T-helper 1 cell treated with Interleukin-12 subunit alpha and Interleukin-12 subunit beta and Interleukin-4 antibody, amounts not matched to agents 30 μg/mL and 1 μg/mL, for 36 hours (primary cell): ENCODE measurements at regions not wholly inside any gene's neighbourhood (a gene's known extent, or its start where the extent isn't known, plus 50 kb on each side); places are given as distances from the start of the nearest gene placed in this dataset.

ENCODE experiments used
- H3K27ac Mint-ChIP-seq: one replicate; pipeline ENCODE4 v1.8.0; 2021; ENCODE audit warnings: mild to moderate bottlenecking, mixed read lengths
- H3K27me3 Mint-ChIP-seq: one replicate; pipeline ENCODE4 v1.8.0; 2021; ENCODE audit warnings: low read depth, mixed read lengths
- H3K36me3 Mint-ChIP-seq: one replicate; pipeline ENCODE4 v1.8.0; 2021; ENCODE audit warnings: low read depth, mixed read lengths
- H3K4me1 Mint-ChIP-seq: one replicate; pipeline ENCODE4 v1.8.0; 2021; ENCODE audit warnings: low read depth, mixed read lengths
- H3K4me3 Mint-ChIP-seq: one replicate; pipeline ENCODE4 v1.8.0; 2021; ENCODE audit warnings: mild to moderate bottlenecking, moderate library complexity, mixed read lengths
- H3K9me3 Mint-ChIP-seq: one replicate; pipeline ENCODE4 v1.8.0; 2021; ENCODE audit warnings: mixed read lengths

- Mint-ChIP-seq H3K27ac (no peak overlapping the region), H3K27me3 (no peaks in the 10 kb centered on the region), H3K9me3 (peaks cover 10% of the 10 kb centered on the region), H3K36me3 (no peaks in the 10 kb centered on the region), H3K4me3 (no peak overlapping the region), H3K4me1 (no peaks in the 10 kb centered on the region)
These were observed 358.2 kb downstream of the MTRR start for GRCh38 chr5:8227112-8227511.

GRCh38 chr5:8229551-8229950 lies 360.6 kb downstream of the MTRR start:
- Mint-ChIP-seq H3K4me1 (no peaks in the 10 kb centered on the region), H3K27me3 (no peaks in the 10 kb centered on the region), H3K9me3 (no peaks in the 10 kb centered on the region), H3K27ac (no peak overlapping the region), H3K4me3 (no peak overlapping the region), H3K36me3 (no peaks in the 10 kb centered on the region)

GRCh38 chr5:8230868-8231267 lies 361.9 kb downstream of the MTRR start:
- Mint-ChIP-seq H3K27me3 (no peaks in the 10 kb centered on the region), H3K27ac (no peak overlapping the region), H3K36me3 (no peaks in the 10 kb centered on the region), H3K9me3 (peaks cover 3% of the 10 kb centered on the region), H3K4me3 (no peak overlapping the region), H3K4me1 (no peaks in the 10 kb centered on the region)

DNA sequence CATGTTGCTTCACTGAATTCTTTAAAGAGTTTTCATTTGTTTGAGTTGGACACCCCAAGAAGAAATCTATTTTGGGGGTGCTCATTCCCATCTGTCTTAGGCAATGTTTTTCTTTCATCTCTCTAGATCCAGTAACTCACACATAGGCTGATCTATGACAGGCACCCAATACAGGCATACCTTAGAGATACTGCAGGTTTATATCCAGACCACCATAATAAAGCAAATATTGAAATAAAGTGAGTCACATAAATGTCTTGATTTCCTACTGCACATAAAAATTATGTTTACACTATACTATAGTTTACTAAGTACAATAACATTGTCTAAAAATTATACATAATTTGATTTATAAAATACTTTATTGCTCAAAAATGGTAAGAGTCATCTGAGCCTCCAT lies 364.5 kb downstream of the MTRR start:
- H3K27me3 Mint-ChIP-seq = no peaks in the 10 kb centered on the region
- H3K36me3 Mint-ChIP-seq = no peaks in the 10 kb centered on the region
- H3K4me1 Mint-ChIP-seq = no peaks in the 10 kb centered on the region
- H3K9me3 Mint-ChIP-seq = peaks cover 7% of the 10 kb centered on the region
- H3K4me3 Mint-ChIP-seq = no peak overlapping the region
- H3K27ac Mint-ChIP-seq = no peak overlapping the region

- no peak overlapping the region for H3K4me3 Mint-ChIP-seq
- H3K36me3 Mint-ChIP-seq = no peaks in the 10 kb centered on the region
- peaks cover 7% of the 10 kb centered on the region for H3K9me3 Mint-ChIP-seq
- no peak overlapping the region for H3K27ac Mint-ChIP-seq
- H3K4me1 Mint-ChIP-seq = no peaks in the 10 kb centered on the region
- no peaks in the 10 kb centered on the region for H3K27me3 Mint-ChIP-seq
These were observed 365.3 kb downstream of the MTRR start for GRCh38 chr5:8234179-8234770.

DNA sequence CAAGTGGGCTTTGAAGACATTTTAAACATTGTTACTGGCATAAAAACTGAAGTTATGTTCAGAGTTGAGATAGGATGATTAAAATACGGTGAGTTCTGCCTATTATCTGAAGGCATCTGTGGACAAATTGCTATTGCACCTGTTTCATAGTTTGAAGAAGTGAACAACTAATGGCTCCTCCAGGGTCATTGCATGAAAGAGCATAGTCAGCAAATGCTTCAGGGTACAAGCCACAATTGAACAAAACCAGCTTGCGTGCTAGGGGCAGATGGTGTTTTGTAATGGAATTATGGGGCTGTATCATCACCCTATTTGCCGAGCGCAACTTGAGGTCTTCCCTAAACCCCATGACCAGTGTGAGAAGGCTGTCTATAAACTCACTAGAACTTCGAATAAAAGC lies 369.1 kb downstream of the MTRR start:
- Mint-ChIP-seq H3K9me3 (peaks cover 7% of the 10 kb centered on the region), H3K36me3 (no peaks in the 10 kb centered on the region), H3K4me1 (no peaks in the 10 kb centered on the region), H3K27me3 (no peaks in the 10 kb centered on the region), H3K27ac (no peak overlapping the region), H3K4me3 (no peak overlapping the region)

DNA sequence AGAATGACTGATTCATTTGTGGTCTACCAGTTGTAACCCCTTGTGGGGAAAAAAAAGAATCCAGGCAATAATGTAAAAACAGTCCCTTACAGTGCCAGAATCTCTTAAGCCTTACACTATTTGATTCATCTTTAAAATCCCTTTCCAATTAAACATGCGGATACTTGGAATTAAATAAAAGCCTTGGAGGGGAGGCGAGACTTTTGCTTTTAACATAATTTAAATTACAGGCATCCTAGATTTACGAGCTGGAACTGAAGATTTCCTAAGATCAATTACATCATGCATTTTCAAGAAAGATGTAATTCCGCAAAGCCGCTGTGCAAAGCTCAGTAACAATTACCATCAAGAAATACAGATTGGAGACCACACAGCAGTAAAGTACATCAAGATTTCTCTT lies 370.2 kb downstream of the MTRR start:
- Mint-ChIP-seq H3K27ac (no peak overlapping the region), H3K27me3 (no peaks in the 10 kb centered on the region), H3K4me1 (no peaks in the 10 kb centered on the region), H3K36me3 (no peaks in the 10 kb centered on the region), H3K4me3 (no peak overlapping the region), H3K9me3 (peaks cover 9% of the 10 kb centered on the region)

GRCh38 chr5:8239646-8240045 lies 370.7 kb downstream of the MTRR start:
- no peaks in the 10 kb centered on the region for H3K4me1 Mint-ChIP-seq
- no peak overlapping the region for H3K27ac Mint-ChIP-seq
- H3K36me3 Mint-ChIP-seq = no peaks in the 10 kb centered on the region
- no peak overlapping the region for H3K4me3 Mint-ChIP-seq
- peaks cover 12% of the 10 kb centered on the region for H3K9me3 Mint-ChIP-seq
- H3K27me3 Mint-ChIP-seq = no peaks in the 10 kb centered on the region

GRCh38 chr5:8241076-8241475 lies 372.1 kb downstream of the MTRR start:
- H3K4me3 Mint-ChIP-seq = no peak overlapping the region
- H3K36me3 Mint-ChIP-seq = no peaks in the 10 kb centered on the region
- no peaks in the 10 kb centered on the region for H3K27me3 Mint-ChIP-seq
- peaks cover 14% of the 10 kb centered on the region for H3K9me3 Mint-ChIP-seq
- no peak overlapping the region for H3K27ac Mint-ChIP-seq
- no peaks in the 10 kb centered on the region for H3K4me1 Mint-ChIP-seq

DNA sequence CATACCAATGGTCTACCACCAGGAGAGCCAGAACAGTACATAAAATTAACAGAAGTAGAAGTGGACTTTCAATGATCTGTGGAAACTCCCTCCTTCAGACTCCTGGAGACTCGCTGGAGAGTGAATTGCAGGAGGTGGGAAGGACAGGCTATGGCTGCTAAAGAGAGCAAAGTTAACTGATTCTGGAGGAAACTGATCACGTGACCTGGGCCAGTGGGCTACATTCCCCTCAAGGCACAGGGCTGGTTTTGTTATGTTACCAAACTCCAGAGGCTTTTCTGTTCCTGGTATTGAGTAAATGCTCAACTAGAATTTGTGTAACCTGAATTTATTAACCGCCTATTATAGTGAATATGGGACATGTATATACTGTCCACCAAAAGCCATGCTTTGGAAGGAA lies 372.6 kb downstream of the MTRR start:
- no peaks in the 10 kb centered on the region for H3K4me1 Mint-ChIP-seq
- H3K4me3 Mint-ChIP-seq = no peak overlapping the region
- no peak overlapping the region for H3K27ac Mint-ChIP-seq
- H3K9me3 Mint-ChIP-seq = peaks cover 10% of the 10 kb centered on the region
- H3K27me3 Mint-ChIP-seq = no peaks in the 10 kb centered on the region
- no peaks in the 10 kb centered on the region for H3K36me3 Mint-ChIP-seq

DNA sequence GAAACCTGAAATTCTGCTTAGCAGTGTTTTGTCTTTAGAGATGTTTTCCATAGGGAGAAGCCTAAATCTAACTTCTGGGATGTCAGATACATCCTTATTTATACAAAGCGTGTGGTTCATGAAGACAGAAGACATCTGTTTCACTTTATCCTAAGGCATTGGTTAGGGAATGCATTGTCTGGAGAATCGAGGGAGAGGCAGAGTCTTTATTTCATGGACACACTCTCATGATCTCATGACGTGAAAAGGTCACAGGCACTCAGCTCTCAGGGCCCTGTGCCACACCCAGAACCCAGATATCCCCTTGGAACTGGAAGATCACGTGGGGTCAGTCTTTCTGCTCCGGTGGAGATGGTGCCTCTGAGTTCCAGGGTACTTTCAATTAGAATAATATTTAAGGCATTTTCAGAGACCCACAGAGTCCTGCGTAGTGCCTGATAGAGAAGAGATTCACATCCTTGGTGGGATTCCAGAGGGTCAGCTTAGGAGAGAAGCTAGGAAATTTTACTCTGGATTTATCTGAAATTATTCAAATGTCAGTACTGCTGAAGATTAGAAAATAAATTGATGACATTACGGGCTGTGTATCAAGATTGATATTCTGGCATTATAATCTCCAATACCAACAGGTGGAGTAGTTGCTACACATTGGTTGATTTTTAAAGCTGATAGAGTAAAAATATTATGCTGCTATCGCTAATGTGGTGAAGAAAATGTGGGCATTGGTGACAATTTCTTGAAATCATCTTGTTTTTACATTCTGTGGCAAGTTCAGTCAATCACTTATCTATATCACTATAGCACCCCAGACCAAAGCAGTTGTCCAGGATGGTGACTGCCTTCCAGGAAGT lies 378.3 kb downstream of the MTRR start:
- no peak overlapping the region for H3K4me3 Mint-ChIP-seq
- H3K36me3 Mint-ChIP-seq = no peaks in the 10 kb centered on the region
- no peaks in the 10 kb centered on the region for H3K27me3 Mint-ChIP-seq
- H3K4me1 Mint-ChIP-seq = no peaks in the 10 kb centered on the region
- H3K9me3 Mint-ChIP-seq = peaks cover 10% of the 10 kb centered on the region
- H3K27ac Mint-ChIP-seq = no peak overlapping the region

- H3K4me1 Mint-ChIP-seq = no peaks in the 10 kb centered on the region
- H3K27me3 Mint-ChIP-seq = no peaks in the 10 kb centered on the region
- no peak overlapping the region for H3K4me3 Mint-ChIP-seq
- H3K36me3 Mint-ChIP-seq = no peaks in the 10 kb centered on the region
- no peak overlapping the region for H3K27ac Mint-ChIP-seq
- H3K9me3 Mint-ChIP-seq = no peaks in the 10 kb centered on the region
These were observed 384.4 kb downstream of the MTRR start for GRCh38 chr5:8253376-8253775.

DNA sequence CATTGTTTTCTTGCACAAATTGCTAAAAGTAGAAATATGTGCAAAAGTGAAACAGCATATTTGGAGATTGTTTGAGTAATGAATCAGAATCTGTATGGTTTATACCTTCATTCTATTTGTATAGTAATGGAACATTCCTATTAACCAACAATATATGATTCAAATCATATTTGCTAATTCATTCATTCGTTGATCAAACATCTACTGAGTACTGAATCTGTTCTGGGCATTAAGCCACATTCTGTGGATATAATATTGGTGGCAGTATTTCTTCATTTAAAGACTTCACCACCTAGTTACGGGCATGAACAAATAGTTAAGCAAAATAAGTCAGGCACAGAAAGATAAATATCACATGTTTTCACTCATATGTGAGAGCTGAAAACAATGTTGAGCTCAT lies 385.7 kb downstream of the MTRR start:
- Mint-ChIP-seq H3K36me3 (no peaks in the 10 kb centered on the region), H3K4me1 (no peaks in the 10 kb centered on the region), H3K27me3 (no peaks in the 10 kb centered on the region), H3K4me3 (no peak overlapping the region), H3K27ac (no peak overlapping the region), H3K9me3 (no peaks in the 10 kb centered on the region)

- no peak overlapping the region for H3K27ac Mint-ChIP-seq
- no peak overlapping the region for H3K4me3 Mint-ChIP-seq
- peaks cover 7% of the 10 kb centered on the region for H3K9me3 Mint-ChIP-seq
- no peaks in the 10 kb centered on the region for H3K4me1 Mint-ChIP-seq
- no peaks in the 10 kb centered on the region for H3K36me3 Mint-ChIP-seq
- H3K27me3 Mint-ChIP-seq = no peaks in the 10 kb centered on the region
These were observed 389.9 kb downstream of the MTRR start for GRCh38 chr5:8258801-8259200.

DNA sequence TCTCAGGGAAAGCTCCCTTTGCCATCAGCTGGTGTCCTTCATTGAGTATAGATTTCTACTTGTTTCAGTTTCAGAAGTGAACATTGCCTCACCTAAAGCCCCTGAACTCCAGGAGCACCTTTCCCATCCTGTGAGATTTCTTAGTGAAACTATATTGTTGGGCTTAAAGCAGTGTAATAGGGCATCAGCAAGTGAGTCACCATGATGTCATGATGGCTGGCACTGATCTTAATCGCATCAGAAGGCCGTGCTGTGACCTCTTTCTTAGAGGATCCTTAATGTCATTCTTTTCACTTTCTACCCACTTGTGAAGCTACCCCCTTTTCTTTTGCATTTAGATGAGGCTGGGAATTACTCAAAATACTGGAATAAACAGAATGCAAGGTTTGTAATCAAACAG lies 401.3 kb downstream of the MTRR start:
- Mint-ChIP-seq H3K4me1 (no peaks in the 10 kb centered on the region), H3K4me3 (no peak overlapping the region), H3K9me3 (peaks cover 24% of the 10 kb centered on the region), H3K36me3 (no peaks in the 10 kb centered on the region), H3K27me3 (no peaks in the 10 kb centered on the region), H3K27ac (no peak overlapping the region)
